Adrenal gland (tissue), 5 donors: ENCODE measurements at regions not wholly inside any gene's neighbourhood (a gene's known extent, or its start where the extent isn't known, plus 50 kb on each side); places are given as distances from the start of the nearest gene placed in this dataset.

Source experiments
- CTCF ChIP-seq, 6 experiments: fragments of 450-650 bp in 4 of 6; fragments of 200-600 bp in 2 of 6; sonication (generic) in 1 of 6; IDR thresholded peaks; 1 replicate in 5 of 6; 2 replicates in 1 of 6; pipeline versions ENCODE4 v1.5.1 to v1.8.0; 2016 to 2021; ENCODE audit warnings: antibody characterized with exemption in 6 of 6, mild to moderate bottlenecking in 2 of 6, moderate library complexity in 1 of 6
- POLR2A ChIP-seq, 2 donors: fragments of 450-650 bp; IDR thresholded peaks; one replicate each; pipeline ENCODE4 v1.6.1; 2017; ENCODE audit warnings: antibody characterized with exemption in 2 of 2, mild to moderate bottlenecking in 2 of 2, moderate library complexity in 1 of 2
- donor health status: DM: no; HTN: no; CAD: no.

GRCh38 chr2:61722800-61723199 lies 131.1 kb downstream of the FAM161A start:
- no peak for TF ChIP-seq POLR2A (IDR thresholded peaks at IDR 0.05)
- TF ChIP-seq CTCF (IDR thresholded peaks at IDR 0.05), result no peak
